ENCODE measurements at regions not wholly inside any gene's neighbourhood (a gene's known extent, or its start where the extent isn't known, plus 50 kb on each side); places are given as distances from the start of the nearest gene placed in this dataset.
"Not testable (repeated sequence)": the region's sequence is repeated elsewhere in the genome, so short reads cannot be mapped to it uniquely, and the experiment has no call there.

DNA sequence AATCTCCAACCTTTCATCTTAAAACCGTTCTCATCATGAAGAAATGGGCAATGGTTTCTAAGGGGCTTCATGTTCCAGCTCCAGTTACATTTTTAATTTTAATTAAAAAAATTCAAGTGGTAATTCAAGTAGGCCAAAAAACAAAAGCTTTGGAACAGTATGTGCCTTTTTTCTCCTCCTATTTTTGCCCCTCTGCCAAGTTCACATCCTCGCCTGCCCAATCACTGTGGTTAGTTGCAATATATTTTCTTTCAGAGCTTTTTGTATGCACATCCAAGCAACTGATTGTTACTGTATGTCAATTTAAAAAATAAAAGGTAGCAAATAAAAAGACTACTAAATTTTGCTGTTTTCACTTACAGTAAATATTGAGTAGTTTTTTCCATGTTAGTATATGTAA is 99.8 kb upstream of the B3GAT2 start:
- DNase-seq = no peak

- DNase-seq = no peak
Measured at GRCh38 chr6:71066153-71066552, 109.3 kb upstream of the B3GAT2 start.

DNA sequence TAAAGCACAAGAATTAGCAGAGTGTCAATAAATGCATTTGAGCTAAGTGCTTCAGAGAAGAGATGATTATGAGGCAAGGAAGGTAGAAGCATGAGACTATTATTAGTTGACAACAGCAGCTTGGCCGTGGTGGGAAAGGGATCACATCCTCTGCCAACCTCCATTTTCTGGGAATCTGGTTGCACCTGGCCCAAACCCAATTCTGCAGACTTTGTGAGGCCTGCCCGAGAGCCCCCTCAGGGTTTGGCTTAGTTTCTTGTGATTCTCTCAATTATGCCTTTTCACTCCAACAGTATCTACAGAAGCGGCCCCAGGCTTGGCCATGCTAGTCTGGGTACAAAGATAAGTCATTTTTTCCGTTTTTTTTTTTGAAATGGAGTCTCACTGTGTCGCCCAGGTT is 111.0 kb upstream of the B3GAT2 start:
- no peak for DNase-seq

DNA sequence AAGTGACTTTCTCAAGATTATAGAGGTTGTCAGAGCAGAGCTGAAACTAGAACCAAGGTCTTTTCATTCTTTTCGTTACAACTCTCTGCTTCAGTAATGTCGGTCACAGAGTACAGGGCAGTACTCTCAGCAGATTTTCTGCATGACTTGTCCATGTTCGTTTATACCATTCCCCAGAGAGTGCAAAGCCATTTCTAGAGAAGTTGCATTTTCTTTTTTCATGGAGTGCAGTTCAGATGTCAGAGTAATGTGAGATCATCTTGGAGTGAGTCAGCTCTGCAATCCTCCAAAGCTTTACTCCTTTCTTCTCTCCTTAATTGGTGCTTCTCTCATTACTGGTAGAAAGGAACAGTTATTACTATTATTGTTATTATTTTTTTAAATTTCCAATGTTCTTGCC is 115.6 kb upstream of the B3GAT2 start:
- no peak for DNase-seq

DNA sequence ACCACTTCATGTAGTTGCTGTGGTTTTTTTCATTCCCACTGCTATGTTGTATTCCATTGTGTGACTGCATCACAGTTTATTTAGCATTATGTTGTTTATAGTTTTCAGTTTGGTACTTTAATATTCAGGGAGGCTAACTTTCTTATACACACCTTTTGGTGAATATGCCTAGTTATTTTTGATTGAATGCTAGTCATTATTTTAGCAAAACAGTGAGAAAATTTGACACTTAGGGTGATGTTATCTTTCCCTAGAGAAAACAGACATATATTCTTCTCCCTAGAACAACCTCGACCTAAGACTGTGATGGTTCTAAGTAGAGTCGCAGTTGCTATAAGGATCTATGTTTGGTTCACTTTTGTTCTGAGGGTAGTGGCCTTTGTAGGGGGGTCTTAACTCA is 120.8 kb upstream of the B3GAT2 start:
- DNase-seq = no peak

DNA sequence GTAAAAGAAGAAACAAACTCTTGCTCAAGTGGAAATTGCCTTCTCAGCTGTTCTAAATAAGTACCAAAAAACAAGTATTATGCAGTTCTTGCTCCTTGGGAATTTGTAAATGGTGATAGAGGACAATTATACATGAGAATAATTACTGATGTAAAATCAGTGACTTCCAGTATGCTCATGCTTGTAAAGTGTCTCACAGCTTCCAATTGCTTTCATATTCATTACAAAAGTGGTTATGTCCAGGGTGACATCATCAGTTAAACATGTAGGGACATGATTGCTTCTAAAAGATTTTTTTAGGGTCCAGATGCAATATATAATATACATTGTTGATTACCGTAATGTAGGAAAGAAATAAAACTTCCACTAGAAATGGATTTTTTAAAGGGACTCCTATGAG is 122.8 kb upstream of the B3GAT2 start:
- no peak for DNase-seq

- DNase-seq = no peak
Measured at GRCh38 chr6:71080133-71080532, 123.3 kb upstream of the B3GAT2 start.

DNA sequence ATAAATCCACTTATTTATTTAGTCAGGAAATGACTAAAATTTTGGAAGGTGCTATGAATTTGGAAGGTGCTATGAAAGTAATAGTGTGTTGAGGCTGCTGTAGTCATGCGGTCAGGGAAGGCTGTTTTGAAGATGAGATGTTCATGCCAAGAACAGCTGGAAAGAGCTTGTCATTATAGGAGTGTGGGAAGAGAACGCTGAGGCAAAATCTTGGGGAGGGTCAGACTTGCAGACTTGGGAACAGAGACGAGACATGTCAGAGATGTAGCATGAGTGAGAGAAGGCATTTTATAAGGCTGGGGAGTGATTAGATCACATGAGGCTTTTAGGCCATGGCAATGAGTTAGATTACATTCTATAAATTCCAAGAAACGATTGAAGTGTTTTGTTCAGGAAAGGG is 124.0 kb upstream of the B3GAT2 start:
- no peak for DNase-seq

GRCh38 chr6:71082033-71082650 is 125.3 kb upstream of the B3GAT2 start:
- no peak for DNase-seq

DNA sequence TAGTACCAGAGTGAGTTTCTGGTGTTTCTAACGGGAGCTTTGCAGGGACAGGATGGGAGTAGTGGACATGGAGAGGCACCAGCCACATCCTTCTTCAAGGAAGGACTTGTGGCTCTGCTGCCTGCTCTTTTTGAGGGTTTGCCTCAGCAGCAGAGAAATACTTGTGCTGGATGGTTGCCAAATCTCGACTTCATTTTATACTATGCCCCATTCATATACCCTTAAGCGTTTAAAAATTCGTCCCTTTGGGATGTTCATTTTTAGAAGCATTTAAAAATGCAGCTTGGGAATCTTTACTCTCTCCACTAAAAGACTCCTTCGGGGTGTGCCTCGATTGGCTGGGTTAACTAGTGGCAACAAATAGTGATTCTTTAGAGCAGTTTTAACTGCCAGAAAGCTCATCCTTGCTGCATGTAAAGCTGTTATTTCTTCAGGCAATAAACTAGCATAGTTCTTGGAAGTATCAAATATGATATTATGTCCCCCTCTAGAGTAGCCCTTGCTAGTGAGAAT is 126.5 kb upstream of the B3GAT2 start:
- no peak for DNase-seq

- DNase-seq = no peak
Measured at GRCh38 chr6:71088166-71088565, 131.3 kb upstream of the B3GAT2 start.

DNA sequence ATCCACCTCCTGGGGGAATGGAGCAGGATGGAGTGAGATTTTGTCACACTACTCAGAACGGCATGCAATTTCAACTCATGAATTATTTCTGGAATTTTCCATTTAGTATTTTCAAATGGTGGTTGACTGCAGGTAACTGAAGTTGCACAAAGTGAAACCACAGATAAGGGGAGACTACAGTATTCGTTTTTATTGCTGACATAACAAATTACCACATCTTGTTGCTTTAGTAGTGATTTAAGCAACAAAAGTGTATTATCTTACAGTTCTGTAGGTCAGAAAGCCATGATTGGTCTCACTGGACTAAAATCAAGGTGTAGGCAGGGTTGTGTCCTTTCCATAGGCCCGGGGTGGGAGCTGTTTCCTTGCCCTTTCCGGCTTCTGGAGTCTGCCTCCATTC is 133.4 kb upstream of the B3GAT2 start:
- DNase-seq = no peak

DNA sequence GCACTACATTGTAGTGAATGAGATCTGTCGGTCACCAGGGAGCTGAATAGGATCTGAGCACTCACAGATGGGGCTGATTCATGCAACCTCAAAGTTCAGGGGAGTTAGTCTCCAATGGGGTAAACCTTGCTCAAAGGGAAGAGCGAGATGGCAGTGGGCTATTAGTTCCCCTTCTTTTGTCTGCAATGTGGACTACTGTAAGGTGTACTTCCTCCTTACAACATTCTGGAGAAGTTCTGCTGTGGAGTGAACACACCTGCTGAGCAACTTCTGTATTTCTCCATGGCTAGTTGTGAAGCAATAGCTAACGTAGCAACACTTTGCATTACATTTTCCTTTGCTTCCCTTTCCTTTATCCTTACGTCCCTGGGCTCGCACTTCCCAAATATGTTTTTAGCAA is 134.3 kb upstream of the B3GAT2 start:
- DNase-seq = no peak

DNA sequence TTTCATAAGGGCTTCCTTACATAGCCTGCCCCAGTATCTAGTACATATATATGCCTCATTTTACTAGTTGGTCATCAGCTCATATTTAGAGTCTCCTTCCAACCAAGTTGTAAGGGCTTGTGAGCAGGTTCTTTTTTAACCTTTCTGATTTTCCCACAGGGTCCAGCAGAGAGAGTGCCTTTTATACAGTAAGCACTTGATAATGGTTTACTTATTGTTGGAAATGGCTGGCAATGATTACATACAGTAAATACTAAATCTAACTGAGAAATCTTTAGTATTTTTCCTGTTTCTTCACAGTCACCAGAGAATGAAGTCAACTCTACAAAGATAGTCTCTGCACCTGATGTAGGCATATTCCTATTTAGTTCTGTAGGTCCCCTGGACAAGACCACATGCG is 135.1 kb upstream of the B3GAT2 start:
- DNase-seq = no peak

DNA sequence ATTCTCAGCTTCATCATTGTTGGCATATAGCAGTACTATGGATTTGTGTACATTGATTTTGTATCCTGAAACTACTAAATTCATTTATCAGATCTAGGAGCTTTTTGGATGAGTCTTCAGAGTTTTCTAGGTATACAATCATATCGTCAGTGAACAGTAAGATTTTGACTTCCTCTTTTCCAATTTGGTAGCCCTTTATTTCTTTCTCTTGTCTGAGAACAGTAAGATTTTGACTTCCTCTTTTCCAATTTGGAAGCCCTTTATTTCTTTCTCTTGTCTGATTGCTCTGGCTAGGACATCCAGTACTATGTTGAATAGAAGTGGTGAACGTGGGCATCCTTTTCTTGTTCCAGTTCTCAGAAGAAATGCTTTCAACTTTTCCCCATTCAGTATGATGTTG is 140.4 kb upstream of the B3GAT2 start:
- DNase-seq = not testable (repeated sequence)

GRCh38 chr6:71099649-71100048 is 142.8 kb upstream of the B3GAT2 start:
- DNase-seq = no peak

DNA sequence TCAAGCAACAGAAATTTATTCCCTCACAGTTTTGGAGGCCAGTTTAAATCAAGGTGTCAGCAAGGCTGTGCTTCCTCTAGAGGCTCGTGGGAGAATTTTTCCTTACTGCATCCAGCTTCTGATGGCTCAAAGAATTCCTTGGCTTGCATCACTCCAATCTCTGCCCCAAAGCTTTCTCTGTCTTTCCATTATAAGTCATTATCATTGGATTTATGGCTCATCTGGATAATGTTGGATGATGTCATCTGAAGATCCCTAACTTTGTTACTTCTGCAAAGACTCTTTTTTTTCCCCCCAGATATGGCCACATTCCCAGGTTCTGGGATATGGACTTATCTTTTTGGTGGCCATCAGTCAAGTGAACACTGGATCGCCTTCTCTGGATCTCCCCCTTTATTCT is 146.3 kb upstream of the B3GAT2 start:
- no peak for DNase-seq

- DNase-seq = no peak
Measured at GRCh38 chr6:71103641-71104040, 146.8 kb upstream of the B3GAT2 start.

DNA sequence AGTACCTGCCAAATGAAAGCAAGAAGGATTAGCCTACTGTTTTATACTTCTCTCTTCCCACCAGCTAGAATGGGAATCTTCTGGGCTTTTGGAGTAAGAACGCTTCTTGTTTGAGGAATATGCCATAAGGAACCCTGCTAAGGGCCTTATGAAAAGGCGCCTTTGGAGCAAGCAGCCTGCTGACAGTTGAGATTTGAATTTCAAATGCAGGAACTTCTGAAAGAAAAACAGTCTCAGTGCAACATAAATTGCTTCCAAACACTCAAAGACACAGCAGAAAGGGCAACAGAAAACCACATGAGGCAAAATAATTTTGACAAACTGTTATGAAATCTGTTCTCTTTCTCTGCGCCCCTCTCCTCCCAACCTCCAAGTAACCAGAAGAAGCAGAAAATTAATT is 149.4 kb upstream of the B3GAT2 start:
- no peak for DNase-seq

DNA sequence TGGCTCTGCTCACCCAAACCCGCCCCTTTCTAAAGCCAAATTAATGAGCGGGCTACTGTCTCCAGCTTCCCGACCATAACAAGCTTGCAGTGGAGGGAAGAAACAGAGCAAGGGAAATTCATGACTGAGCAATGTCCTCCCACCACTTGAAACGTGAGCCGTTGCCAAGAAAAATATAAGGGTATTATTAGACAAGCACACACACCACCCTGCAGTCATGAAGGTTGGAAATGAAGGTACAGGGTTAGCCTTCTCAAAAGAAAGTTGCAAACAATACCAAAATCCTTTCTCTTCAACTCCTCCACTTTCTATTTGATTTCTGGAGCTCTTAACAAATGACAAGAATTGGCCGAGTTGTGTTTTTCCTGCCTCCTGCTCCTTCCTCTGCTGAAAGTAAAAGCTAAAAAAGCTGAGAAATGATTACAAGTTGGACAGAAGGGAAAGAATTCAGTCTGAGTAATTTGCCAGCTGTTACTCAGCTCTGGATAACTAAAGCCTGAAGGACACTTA is 151.1 kb upstream of the B3GAT2 start:
- no peak for DNase-seq

DNA sequence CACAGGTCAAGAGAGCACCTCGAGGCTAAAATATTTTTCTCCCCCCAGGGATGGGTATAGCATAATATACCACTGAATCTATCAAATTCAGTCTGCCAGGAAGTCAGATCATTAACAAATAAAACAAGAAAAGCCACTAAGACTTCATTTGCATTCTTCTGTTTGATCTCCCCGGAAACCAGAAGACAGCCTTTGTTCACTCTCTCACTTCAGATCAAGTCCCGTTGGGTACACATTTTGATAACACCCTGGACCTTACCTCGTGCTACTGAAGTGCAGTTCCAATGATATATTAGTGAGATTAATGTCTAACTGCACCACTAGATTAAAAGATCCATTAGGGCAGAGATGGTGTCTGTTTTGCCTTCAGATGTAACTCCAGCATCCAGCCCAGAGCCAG is 157.7 kb upstream of the B3GAT2 start:
- DNase-seq = no peak

GRCh38 chr6:71114986-71115385 is 158.1 kb upstream of the B3GAT2 start:
- no peak for DNase-seq

DNA sequence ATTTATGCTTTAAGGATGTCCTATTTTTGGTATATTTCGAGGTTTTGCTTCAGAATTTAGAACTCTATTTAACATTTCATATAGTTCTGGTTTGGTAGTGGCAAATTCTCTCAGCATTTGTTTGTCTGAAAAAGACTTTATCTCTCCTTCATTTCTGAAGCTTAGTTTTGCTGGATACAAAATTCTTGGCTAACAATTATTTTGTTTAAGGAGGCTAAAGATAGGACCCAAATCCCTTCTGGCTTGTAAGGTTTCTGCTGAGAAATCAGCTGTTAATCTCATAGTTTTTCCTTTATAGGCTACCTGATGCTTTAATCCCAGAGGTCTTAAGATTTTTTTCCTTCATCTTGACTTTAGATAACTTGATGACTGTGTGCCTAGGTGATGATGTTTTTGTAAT is 162.7 kb upstream of the B3GAT2 start:
- DNase-seq = no peak

- DNase-seq = no peak
Measured at GRCh38 chr6:71123051-71123450, 165.6 kb upstream of the OGFRL1 start.

DNA sequence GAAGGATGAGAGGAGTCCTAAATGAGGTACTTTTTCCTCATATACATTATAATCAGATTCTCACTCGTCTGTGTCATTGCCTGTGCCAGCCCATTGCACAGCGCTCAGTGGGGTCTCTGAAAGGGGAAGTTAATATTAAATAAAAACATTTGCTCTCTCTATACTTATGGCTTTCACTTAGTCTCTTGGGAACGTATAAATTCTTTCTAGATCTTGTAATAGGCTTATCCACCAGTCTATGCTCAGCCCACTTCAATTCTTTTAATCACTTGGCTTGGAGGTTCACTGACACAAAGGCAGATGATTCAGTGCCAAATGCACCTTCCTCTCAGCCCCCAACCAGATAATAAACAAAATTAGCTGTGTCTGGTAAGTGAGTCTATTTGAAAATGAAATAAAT is 164.3 kb upstream of the OGFRL1 start:
- DNase-seq = no peak
